RWPE1 (cell line): ENCODE measurements at regions not wholly inside any gene's neighbourhood (a gene's known extent, or its start where the extent isn't known, plus 50 kb on each side); places are given as distances from the start of the nearest gene placed in this dataset.

Source experiments
- CTCF ChIA-PET: fragments of 350-600 bp; sonication (Branson Sonifier 250); formaldehyde crosslinking; extraction: SDS; loops from one replicate; lab custom pipeline; 2021; lab: Yijun Ruan, JAX
- POLR2A ChIA-PET: fragments of 400-600 bp; formaldehyde crosslinking; extraction: SDS; loops from one replicate; lab custom pipeline; 2020; ENCODE audit warnings: antibody characterized with exemption; ENCODE audit not compliant: low non-redundant PET; lab: Yijun Ruan, JAX
- DNase-seq: peaks from one replicate; pipeline ENCODE4 v3.0.0; 2012; ENCODE audit warnings: low spot score
- H3K27ac ChIP-seq: fragments of 450-650 bp; 2 replicates; pipeline ENCODE4 v1.5.1; 2017
- TF ChIP-seq, protein P1 (sequence below): fragments of 450-650 bp; conservative IDR thresholded peaks from 2 replicates; pipeline ENCODE4 v1.5.1; 2017; ENCODE audit warnings: low read depth, mild to moderate bottlenecking

DNA sequence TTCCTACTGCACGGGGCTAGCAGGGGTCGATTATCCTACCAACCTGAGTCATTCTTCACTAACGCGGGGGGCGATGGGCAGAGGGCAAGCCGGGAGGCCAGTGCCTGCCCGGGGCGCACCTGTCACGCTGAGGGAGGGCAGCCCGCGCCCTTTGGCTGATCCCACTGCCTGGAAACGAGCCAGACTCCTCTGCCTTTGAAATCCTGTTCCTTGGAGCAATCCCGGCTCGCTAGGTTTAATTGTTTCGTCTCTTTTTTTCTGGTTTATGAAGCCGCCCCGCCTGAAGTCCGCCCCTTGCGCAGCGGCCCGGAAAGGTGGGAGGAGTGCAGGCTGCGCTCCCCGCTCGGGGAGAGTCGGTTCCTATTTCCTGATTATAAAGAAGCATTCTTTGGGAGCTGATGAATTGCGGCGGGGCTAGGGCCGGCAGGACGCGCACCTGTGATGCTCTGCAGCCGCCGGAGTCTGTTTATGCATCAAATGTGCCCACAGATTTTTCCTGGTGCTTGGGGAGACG is 484.2 kb downstream of the BCOR start:
- CTCF ChIA-PET, result interaction anchor here (0.6 kb wide), 1 partner anchor 456 kb away, joined by 5 read pairs; no protein-coding TSS in a partner anchor

DNA sequence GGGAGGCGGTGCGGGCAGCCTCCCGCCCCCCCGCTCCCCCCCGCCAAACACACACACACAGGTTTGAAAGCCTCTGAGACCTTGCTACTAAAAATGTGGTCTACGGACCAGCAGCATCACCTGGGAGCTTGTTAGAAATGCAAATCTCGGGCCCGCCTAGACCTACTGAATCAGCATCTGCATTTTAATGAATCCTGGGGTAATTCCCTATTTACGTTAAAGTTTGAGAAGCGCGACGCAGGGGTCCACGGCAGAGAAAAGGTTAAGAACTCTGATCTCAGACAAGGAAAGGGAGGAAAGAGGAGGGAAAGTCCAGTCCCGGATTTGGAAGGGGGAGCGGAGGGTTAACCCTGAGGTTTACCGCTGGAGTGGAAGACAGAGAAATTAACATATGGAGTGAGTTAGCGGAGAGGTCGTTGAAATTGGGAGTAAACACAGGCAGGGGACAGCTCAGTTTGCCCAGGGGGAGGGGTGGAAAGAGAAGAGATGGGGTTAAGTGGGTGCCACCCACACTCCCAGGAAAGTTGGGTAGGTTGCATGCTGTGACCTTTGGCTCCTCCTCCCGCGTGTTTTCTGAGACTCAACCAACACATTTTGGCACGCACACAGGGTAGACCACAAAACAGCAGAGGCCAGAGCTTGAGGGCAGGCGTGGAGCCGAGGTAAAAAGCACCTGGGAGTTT is 483.6 kb downstream of the BCOR start:
- TF ChIP-seq, protein P1, sequence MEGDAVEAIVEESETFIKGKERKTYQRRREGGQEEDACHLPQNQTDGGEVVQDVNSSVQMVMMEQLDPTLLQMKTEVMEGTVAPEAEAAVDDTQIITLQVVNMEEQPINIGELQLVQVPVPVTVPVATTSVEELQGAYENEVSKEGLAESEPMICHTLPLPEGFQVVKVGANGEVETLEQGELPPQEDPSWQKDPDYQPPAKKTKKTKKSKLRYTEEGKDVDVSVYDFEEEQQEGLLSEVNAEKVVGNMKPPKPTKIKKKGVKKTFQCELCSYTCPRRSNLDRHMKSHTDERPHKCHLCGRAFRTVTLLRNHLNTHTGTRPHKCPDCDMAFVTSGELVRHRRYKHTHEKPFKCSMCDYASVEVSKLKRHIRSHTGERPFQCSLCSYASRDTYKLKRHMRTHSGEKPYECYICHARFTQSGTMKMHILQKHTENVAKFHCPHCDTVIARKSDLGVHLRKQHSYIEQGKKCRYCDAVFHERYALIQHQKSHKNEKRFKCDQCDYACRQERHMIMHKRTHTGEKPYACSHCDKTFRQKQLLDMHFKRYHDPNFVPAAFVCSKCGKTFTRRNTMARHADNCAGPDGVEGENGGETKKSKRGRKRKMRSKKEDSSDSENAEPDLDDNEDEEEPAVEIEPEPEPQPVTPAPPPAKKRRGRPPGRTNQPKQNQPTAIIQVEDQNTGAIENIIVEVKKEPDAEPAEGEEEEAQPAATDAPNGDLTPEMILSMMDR, result no peak
- POLR2A ChIA-PET, result no interaction called here

More for the DNA sequence above, 484.2 kb downstream of the BCOR start:
- no peak overlapping the region for H3K27ac ChIP-seq
- POLR2A ChIA-PET, result no interaction called here
- DNase-seq, result peak; percentile 20
- TF ChIP-seq, protein P1, result no peak

DNA sequence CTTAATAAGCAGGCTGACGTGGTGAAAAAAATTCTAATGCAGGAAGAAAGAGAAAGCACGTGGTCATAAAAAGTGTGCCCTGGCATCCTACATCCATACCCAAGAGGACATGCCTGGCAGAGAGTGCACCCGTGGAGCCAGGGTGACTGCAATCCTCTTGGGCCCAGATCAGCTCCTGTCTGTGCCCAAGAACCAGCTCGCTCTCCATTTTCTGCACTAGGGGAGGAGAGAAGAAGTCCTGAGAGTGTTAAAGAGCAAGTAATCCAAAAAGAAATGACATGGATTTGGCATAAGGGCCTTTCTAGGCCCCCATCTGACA is 483.1 kb downstream of the BCOR start:
- POLR2A ChIA-PET, result no interaction called here
- H3K27ac ChIP-seq, result no peak overlapping the region
- CTCF ChIA-PET, result no interaction called here
- TF ChIP-seq, protein P1, result no peak
- no peak for DNase-seq

More for the DNA sequence above, 483.6 kb downstream of the BCOR start:
- no peak for DNase-seq
- H3K27ac ChIP-seq, result no peak overlapping the region
- CTCF ChIA-PET, result interaction anchor here (0.6 kb wide), 1 partner anchor 456 kb away, joined by 5 read pairs; no protein-coding TSS in a partner anchor

DNA sequence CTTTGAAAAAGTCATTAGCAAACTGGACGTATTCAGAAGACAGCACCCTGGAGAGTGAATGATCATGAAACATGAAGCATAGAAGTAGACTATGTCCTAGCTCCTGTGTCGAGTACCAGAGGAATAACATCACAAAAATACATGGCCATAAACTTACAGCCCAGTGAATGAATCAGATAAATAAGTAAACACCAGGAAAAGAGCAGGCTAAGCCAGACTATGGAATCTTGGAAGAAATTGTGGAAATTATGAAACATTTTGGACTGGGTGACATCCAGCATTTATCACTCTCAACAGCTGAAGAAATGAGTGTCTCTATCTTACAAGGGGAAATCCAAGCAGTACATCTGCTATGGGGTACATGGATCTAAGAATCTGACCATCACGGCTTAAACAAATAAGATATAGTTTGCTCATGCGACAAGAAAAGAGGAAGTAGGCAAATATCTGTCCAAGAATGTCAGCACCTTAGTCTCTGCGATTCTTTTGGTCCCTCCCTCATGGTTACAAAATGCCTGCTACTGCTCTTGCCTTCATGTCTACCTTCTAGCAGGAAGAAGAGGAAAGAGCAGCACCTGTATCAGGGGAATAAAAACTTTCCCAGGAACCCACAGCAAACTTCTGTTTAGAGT is 481.5 kb downstream of the BCOR start:
- TF ChIP-seq, protein P1, result no peak
- no peak overlapping the region for H3K27ac ChIP-seq
- CTCF ChIA-PET, result no interaction called here
- POLR2A ChIA-PET, result no interaction called here
- DNase-seq, result no peak

DNA sequence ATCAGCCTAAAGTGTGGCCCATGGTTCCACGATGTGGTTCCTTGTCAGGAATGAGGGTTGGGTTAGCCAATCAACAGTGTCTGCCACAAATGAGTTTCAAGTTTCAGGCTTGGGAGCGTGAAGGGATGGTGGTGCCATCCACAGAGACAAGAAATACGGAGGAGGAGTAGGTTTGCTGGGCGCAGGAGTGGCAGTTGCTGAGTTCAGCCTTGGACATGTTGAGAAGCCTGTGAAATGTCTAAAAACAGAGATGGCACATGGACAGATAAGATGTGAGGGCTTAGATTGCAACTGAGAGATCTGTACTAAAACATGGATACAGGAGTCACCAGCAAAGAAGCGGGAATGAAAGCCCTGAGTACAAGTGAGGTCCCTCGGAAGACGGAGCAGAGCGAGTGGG is 481.0 kb downstream of the BCOR start:
- POLR2A ChIA-PET, result no interaction called here
- TF ChIP-seq, protein P1, result no peak
- H3K27ac ChIP-seq, result no peak overlapping the region
- CTCF ChIA-PET, result no interaction called here
- DNase-seq, result no peak

DNA sequence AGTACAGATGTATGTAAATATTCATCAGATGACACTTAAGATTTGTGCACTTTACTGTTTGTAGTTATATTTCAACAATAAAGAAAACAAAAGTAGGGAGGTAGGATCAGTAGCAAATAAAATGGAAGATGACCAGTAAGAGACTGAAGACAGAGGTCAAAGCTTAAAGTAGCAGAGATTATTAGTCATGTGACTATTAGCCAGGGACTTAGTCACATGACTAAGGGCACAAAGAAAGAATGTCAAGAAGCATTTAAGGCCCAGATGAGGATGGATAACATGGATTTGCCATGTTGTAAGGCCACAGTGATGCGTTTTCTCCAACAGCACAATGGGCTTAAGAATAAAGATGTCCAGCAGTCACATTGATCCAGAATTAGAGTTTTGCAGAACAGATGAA is 479.6 kb downstream of the BCOR start:
- TF ChIP-seq, protein P1, result no peak
- ChIA-PET POLR2A (no interaction called here), CTCF (no interaction called here)
- H3K27ac ChIP-seq, result no peak overlapping the region
- no peak for DNase-seq
